ENCODE measurements at regions not wholly inside any gene's neighbourhood (a gene's known extent, or its start where the extent isn't known, plus 50 kb on each side); places are given as distances from the start of the nearest gene placed in this dataset.

DNA sequence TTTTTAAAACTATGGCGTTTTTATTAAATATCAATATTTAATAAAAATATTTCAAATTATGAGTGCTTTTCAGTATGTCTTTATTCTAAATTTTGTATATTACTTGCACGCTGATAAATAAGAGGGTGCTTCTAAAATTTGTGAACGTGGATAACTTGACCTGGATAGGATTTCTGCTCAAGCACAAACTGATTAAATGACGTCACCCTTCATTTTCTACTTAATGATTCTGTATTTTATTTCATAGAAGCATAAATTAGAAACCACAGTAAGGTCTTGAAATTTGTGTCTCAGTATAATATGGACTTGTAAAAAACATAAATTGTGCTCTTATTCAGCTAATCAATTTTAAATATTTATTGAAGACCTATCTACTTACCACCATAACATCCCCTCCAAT is 903.7 kb downstream of the ROBO2 start:
- H3K4me1 Mint-ChIP-seq, result no peaks in the 10 kb centered on the region
- peak overlapping the region in 1 of 6 donors; percentile 22 for H3K27ac Mint-ChIP-seq
- DNase-seq (no peak), ATAC-seq (ENCODE audit: low read depth in 2 of 2) (no peak)
- H3K27me3 Mint-ChIP-seq, result no peaks in the 10 kb centered on the region
- peaks cover 0 to 6% (median 0%) of the 10 kb centered on the region in 7 donors for H3K9me3 Mint-ChIP-seq
- no peak overlapping the region for H3K4me3 Mint-ChIP-seq
- H3K36me3 Mint-ChIP-seq, result no peaks in the 10 kb centered on the region

DNA sequence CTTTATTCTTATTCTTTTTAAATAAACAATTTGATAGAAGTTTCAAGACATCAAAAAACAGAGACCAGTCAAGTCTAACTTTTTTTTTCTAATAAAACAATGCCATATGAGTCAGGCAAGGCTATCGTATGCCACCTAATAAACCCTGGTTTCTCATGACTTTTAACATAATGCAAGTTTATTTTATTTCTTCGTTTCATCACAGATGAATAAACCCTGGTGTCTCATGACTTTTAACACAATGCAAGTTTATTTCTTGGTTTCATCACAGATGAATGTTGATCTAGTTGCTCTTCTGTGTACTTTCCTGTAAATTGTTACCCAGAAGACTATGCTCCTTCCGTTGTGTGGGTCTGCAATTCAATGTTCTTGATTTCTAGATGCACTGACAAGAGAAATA is 905.4 kb downstream of the ROBO2 start:
- no peaks in the 10 kb centered on the region for H3K4me1 Mint-ChIP-seq
- H3K36me3 Mint-ChIP-seq, result no peaks in the 10 kb centered on the region
- H3K9me3 Mint-ChIP-seq, result peaks cover 0 to 8% (median 3%) of the 10 kb centered on the region in 7 donors
- no peaks in the 10 kb centered on the region for H3K27me3 Mint-ChIP-seq
- ATAC-seq (ENCODE audit: low read depth in 2 of 2) (no peak), DNase-seq (no peak)
- no peak overlapping the region for H3K4me3 Mint-ChIP-seq
- H3K27ac Mint-ChIP-seq, result no peak overlapping the region

DNA sequence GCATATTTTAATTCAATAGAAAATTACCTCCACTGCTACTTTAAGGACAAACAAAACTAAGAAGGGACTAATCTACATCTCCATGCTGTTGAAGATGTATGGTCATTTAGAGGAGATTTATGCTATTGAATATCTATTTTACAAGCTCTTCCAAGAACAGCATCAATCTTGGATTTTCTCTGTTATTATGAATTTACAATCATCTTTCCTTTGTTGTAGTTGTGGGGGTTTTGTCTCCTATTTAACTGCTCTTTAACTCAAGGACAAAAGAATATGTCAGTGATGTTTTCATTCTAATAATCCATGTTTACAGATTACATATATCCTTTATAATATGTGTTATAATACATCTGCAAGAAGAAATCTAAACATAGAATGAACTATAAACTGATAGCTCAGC is 907.8 kb downstream of the ROBO2 start:
- no peaks in the 10 kb centered on the region for H3K4me1 Mint-ChIP-seq
- no peak for DNase-seq
- no peaks in the 10 kb centered on the region for H3K36me3 Mint-ChIP-seq
- ATAC-seq (ENCODE audit: low read depth in 2 of 2), result no peak
- peaks cover 0 to 5% (median 3%) of the 10 kb centered on the region in 7 donors for H3K9me3 Mint-ChIP-seq
- H3K27ac Mint-ChIP-seq, result no peak overlapping the region
- H3K27me3 Mint-ChIP-seq, result no peaks in the 10 kb centered on the region
- H3K4me3 Mint-ChIP-seq, result no peak overlapping the region

DNA sequence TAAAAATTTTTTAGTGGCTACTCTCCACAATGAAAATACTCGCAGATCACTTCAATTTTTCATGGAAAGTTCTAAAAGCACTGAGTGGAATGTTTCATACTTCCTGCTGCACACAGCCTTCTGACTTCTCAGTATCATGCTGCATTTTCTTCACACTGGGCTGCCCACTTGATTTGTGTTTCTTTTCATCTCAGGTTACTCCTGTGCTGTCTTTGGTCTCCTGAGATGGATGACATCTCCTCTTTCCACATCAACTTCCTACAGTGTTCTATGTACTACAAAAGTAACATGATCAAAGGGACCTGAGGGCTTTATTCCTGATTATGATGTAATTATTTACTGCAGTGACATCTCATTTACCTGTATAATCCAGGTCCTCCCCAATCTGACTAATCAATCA is 927.7 kb downstream of the ROBO2 start:
- Mint-ChIP-seq H3K4me1 (no peaks in the 10 kb centered on the region), H3K36me3 (no peaks in the 10 kb centered on the region), H3K27me3 (no peaks in the 10 kb centered on the region), H3K27ac (no peak overlapping the region), H3K4me3 (no peak overlapping the region), H3K9me3 (peaks cover 0 to 9% (median 5%) of the 10 kb centered on the region in 7 donors)
- ATAC-seq (ENCODE audit: low read depth in 2 of 2) (no peak), DNase-seq (no peak)

DNA sequence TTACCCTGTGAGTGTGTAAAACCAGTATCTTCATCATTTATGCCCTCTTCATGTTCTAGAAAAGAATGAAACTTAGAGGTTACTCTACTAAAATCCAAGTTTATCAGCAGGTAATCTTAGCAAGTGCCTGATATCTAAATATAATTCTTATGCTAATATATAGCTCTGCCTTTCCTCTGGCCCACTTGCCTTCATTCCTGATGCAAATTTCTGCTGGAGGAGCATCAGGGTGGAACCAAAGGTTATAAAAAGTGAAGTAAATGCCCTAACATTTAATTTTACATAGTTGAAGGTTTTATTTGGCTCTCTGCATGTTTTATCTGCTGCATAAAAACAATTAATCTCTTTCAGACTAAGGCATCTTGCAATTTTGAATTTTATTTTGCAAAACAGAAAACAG is 936.2 kb downstream of the ROBO2 start:
- Mint-ChIP-seq H3K4me1 (no peaks in the 10 kb centered on the region), H3K4me3 (no peak overlapping the region), H3K9me3 (peaks cover 0 to 9% (median 1%) of the 10 kb centered on the region in 7 donors), H3K27me3 (no peaks in the 10 kb centered on the region), H3K27ac (no peak overlapping the region), H3K36me3 (no peaks in the 10 kb centered on the region)
- ATAC-seq (ENCODE audit: low read depth in 2 of 2) (no peak), DNase-seq (no peak)

DNA sequence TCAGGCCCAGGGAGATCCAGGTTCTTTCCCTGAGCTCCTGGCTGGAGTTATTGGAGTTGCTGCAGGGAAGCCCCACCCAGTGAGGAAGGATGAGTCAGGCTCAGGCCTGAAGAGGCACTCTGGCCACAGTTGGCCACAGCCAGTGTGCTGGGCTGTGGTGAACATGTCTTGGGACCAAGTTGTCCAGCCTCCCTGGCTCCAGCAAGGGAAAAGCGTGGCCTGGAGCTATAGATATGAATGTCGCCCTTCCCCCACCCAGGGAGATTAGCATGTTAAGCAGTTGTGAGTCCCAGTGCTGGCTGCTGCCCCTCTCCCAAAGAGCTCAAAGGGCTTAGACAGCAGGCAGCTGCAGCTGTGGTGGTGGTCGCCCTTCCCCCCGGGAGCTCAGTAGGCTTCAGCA is 963.2 kb downstream of the ROBO2 start:
- DNase-seq (no peak), ATAC-seq (ENCODE audit: low read depth in 2 of 2) (no peak)
- H3K27ac Mint-ChIP-seq, result no peak overlapping the region
- no peaks in the 10 kb centered on the region for H3K4me1 Mint-ChIP-seq
- no peaks in the 10 kb centered on the region for H3K27me3 Mint-ChIP-seq
- no peaks in the 10 kb centered on the region for H3K36me3 Mint-ChIP-seq
- no peak overlapping the region for H3K4me3 Mint-ChIP-seq
- peaks cover 0 to 16% (median 6%) of the 10 kb centered on the region in 7 donors for H3K9me3 Mint-ChIP-seq

DNA sequence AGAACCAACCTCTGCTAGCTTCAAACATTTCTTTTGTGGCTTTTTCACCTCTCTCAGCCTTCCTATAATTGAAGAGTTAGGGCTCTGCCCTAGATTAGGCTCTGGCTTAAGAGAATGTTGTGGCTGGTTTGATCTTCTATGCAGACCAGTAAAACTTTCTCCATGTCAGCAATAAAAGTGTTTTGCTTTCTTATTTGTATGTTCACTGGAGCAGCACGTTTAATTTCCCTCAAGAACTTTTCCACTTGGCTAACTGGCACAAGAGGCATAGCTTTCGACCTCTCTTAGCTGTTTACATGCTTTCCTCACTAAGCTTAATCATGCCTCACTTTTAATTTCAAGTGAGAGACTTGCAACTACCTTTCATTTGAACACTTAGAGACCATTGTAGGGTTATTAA is 964.7 kb downstream of the ROBO2 start:
- peaks cover 2 to 16% (median 8%) of the 10 kb centered on the region in 7 donors for H3K9me3 Mint-ChIP-seq
- ATAC-seq (ENCODE audit: low read depth in 2 of 2), result no peak
- no peaks in the 10 kb centered on the region for H3K27me3 Mint-ChIP-seq

DNA sequence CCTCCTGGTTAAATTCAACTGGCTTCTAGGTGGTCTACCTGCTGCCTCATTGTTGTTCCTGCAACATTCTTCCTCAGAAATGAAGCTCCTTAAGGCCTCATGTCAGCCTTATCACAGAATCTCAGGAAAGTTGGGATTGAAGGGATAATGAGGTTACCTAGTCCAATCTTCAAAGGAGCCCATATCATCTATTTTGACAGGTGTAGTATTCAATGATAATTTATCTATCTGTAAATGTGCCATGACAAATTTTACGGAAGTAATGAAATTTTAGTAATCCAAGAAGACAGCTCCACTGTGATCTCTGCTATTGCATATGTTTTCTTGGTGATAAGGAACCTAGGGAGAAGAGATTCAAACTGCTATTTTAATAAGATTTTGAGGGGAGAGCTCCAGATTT is 973.8 kb downstream of the ROBO2 start:
- Mint-ChIP-seq H3K4me1 (no peaks in the 10 kb centered on the region), H3K36me3 (no peaks in the 10 kb centered on the region), H3K27me3 (no peaks in the 10 kb centered on the region), H3K4me3 (no peak overlapping the region), H3K27ac (no peak overlapping the region), H3K9me3 (peaks cover 0 to 18% (median 10%) of the 10 kb centered on the region in 7 donors)
- ATAC-seq (ENCODE audit: low read depth in 2 of 2) (no peak), DNase-seq (no peak)

More for the DNA sequence above, 964.7 kb downstream of the ROBO2 start:
- no peak for DNase-seq
- no peaks in the 10 kb centered on the region for H3K4me1 Mint-ChIP-seq
- H3K27ac Mint-ChIP-seq, result no peak overlapping the region
- H3K36me3 Mint-ChIP-seq, result no peaks in the 10 kb centered on the region
- H3K4me3 Mint-ChIP-seq, result no peak overlapping the region

DNA sequence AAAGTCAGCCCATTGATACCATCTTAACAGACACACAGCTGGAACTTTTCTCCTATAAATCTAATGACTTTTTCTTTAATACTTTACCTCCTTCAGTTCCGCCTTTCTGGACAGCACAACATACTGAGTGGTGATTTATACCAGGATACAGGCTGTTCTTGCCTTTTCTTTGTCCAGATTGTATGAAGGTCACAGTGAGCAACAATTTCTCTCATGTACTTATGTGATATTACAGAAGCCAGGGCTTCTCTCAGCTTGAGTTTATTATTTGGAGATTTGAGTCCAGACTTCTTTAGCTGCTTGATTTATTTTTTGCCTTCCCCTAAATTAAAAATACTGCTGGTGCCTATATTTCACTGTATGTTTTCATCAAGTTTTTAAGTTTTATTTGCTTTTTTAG is 976.0 kb downstream of the ROBO2 start:
- Mint-ChIP-seq H3K4me1 (no peaks in the 10 kb centered on the region), H3K27ac (no peak overlapping the region), H3K9me3 (peaks cover 0 to 17% (median 8%) of the 10 kb centered on the region in 7 donors), H3K27me3 (no peaks in the 10 kb centered on the region), H3K36me3 (no peaks in the 10 kb centered on the region), H3K4me3 (no peak overlapping the region)
- DNase-seq, result no peak
- ATAC-seq (ENCODE audit: low read depth in 2 of 2), result no peak

DNA sequence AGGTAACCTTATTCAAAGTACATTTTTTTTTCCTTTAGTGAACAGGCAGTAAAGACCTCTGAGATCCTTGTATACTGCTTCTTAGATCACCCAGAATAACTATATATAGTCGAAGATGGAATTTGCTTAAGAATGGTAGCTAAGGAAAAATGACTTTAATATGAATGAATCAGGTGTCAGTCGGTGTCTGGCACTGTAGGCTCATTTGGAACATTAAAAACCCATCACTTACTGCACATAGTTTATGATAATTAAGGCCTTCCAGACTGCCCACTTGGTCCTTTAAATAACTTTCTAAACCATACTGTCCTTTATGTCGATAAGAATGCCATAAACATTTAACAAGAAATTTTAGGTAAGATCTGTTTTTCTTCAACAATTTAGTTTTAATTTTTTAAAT is 981.8 kb downstream of the ROBO2 start:
- no peak for DNase-seq
- peaks cover 0 to 10% (median 7%) of the 10 kb centered on the region in 7 donors for H3K9me3 Mint-ChIP-seq
- H3K36me3 Mint-ChIP-seq, result no peaks in the 10 kb centered on the region
- H3K27me3 Mint-ChIP-seq, result no peaks in the 10 kb centered on the region
- no peak for ATAC-seq (ENCODE audit: low read depth in 2 of 2)
- H3K4me3 Mint-ChIP-seq, result no peak overlapping the region
- H3K4me1 Mint-ChIP-seq, result no peaks in the 10 kb centered on the region
- H3K27ac Mint-ChIP-seq, result no peak overlapping the region

DNA sequence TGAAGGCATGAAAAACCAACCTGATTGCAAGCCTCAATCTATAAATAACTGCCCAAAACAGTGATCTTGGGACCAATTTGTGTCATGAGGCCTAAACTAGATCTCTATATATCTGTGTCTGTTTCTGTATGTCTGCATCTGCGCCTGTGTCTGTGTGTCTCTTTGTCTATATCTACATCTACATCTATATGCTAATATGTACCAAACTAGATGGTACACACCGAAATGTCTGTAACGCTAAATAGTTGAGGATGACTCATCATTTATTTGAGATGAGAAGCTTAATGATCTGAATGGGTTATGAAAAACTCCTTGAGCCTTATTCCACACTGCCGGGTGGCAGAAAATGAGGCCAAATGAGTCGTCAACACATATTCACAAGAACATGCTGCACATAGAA is 982.3 kb downstream of the ROBO2 start:
- no peaks in the 10 kb centered on the region for H3K4me1 Mint-ChIP-seq
- no peak for ATAC-seq (ENCODE audit: low read depth in 2 of 2)
- H3K4me3 Mint-ChIP-seq, result no peak overlapping the region
- no peaks in the 10 kb centered on the region for H3K36me3 Mint-ChIP-seq
- no peak overlapping the region for H3K27ac Mint-ChIP-seq
- H3K9me3 Mint-ChIP-seq, result peaks cover 0 to 10% (median 6%) of the 10 kb centered on the region in 7 donors
- no peak for DNase-seq
- H3K27me3 Mint-ChIP-seq, result no peaks in the 10 kb centered on the region

DNA sequence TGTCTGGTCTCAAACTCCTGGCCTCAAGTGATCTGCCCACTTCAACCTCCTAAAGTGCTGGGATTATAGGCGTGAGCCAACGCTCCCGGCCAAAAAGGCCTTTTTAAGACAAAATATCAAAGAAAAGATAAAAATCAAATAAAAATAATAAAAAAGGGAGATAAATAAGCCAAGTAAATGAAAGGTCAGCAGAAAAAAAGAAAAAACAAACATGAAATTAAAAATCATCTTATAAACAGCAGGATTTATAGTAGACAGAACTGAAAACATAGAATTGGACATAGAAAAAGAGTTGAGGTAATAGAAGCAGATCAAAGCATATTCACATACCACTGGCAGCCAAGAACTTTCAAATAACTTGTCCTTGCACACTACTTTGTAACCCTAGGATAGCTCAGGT is 983.4 kb downstream of the ROBO2 start:
- ATAC-seq (ENCODE audit: low read depth in 2 of 2) (no peak), DNase-seq (no peak)
- Mint-ChIP-seq H3K4me3 (no peak overlapping the region), H3K27ac (no peak overlapping the region), H3K9me3 (peaks cover 0 to 10% (median 6%) of the 10 kb centered on the region in 7 donors), H3K4me1 (no peaks in the 10 kb centered on the region), H3K36me3 (no peaks in the 10 kb centered on the region), H3K27me3 (no peaks in the 10 kb centered on the region)

DNA sequence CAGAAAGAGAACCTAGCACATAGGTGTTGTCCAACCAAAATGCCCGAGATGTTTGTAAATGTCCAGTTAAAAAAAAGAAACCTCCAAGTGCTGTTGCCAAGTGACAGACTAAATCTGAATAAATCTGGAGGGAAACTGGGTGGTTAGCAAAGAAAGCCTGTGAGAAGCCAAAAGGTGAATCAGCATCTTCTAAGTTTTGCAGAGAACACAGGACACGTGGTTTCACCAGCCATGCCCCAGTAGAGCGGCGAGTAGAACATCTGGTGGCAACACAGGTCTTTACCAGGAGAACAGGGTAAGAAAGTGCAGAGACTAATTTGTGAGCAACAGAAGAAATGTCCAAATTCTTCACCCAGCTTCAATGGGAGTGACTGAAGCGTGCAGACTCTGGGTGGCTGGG is 986.0 kb downstream of the ROBO2 start:
- no peak overlapping the region for H3K4me3 Mint-ChIP-seq
- no peaks in the 10 kb centered on the region for H3K4me1 Mint-ChIP-seq

DNA sequence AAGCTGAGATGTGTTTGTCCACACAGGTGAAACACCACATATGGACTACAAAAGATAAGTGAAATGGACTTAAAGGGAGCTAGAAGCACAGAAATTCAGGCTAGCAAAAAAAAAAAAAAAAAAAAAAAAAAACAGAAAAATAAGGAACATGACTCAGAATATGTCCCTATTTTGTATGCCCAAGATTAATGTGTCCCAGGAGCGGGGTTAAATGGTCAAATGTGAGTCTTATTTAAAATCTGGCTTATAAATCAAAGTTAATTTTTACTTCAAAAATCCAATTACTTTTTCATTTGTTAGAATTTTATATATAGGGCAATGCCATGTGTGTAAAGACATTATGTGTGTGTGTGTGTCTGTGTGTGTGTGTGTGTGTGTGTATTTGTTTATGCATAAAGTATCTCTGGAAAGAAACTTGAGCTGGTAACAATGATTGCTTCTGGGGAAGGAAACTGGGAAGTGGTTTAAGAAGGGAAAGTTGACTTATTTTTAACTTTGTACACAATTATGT is 986.5 kb downstream of the ROBO2 start:
- Mint-ChIP-seq H3K27ac (no peak overlapping the region), H3K9me3 (peaks cover 3 to 16% (median 4%) of the 10 kb centered on the region in 7 donors)

More for the DNA sequence above, 986.0 kb downstream of the ROBO2 start:
- Mint-ChIP-seq H3K9me3 (peaks cover 3 to 16% (median 4%) of the 10 kb centered on the region in 7 donors), H3K27me3 (no peaks in the 10 kb centered on the region), H3K36me3 (no peaks in the 10 kb centered on the region), H3K27ac (no peak overlapping the region)
- DNase-seq (no peak), ATAC-seq (ENCODE audit: low read depth in 2 of 2) (no peak)

DNA sequence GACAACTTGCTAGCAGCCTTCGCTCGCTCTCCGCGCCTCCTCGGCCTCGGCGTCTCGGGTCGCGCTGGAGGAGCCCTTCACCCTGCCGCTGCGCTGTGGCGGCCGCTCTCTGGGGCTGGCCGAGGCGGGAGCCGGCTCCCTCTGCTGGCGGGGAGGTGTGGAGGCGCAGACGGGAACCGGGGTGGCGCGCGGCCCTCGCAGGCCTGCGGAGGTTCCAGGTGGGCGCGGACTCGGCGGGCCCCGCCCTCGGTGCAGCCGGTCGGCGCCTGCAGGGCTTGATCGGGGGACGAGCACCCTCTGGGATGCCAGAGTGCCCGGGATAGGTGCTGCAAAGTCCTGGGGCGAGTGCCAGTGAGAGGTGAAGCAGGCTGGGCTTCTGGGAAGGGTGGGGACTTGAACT is 989.9 kb downstream of the ROBO2 start:
- no peak for ATAC-seq (ENCODE audit: low read depth in 2 of 2)
- no peak overlapping the region for H3K4me3 Mint-ChIP-seq
- H3K9me3 Mint-ChIP-seq, result peaks cover 0 to 16% (median 5%) of the 10 kb centered on the region in 7 donors
- DNase-seq, result no peak
- no peaks in the 10 kb centered on the region for H3K27me3 Mint-ChIP-seq
- no peaks in the 10 kb centered on the region for H3K36me3 Mint-ChIP-seq
- H3K27ac Mint-ChIP-seq, result no peak overlapping the region
- no peaks in the 10 kb centered on the region for H3K4me1 Mint-ChIP-seq

More for the DNA sequence above, 986.5 kb downstream of the ROBO2 start:
- H3K27me3 Mint-ChIP-seq, result no peaks in the 10 kb centered on the region
- H3K36me3 Mint-ChIP-seq, result no peaks in the 10 kb centered on the region
- H3K4me1 Mint-ChIP-seq, result no peaks in the 10 kb centered on the region
- no peak for DNase-seq
- no peak overlapping the region for H3K4me3 Mint-ChIP-seq
- no peak for ATAC-seq (ENCODE audit: low read depth in 2 of 2)

Data from naive B cell (primary cell).